Neuron (in vitro differentiated cells): ENCODE measurements at regions not wholly inside any gene's neighbourhood (a gene's known extent, or its start where the extent isn't known, plus 50 kb on each side); places are given as distances from the start of the nearest gene placed in this dataset.
"Not testable (repeated sequence)": the region's sequence is repeated elsewhere in the genome, so short reads cannot be mapped to it uniquely, and the experiment has no call there.

Experiments
- H2AFZ ChIP-seq: one replicate; pipeline ENCODE4 v1.6.1; 2013; ENCODE audit warnings: low read depth, mild to moderate bottlenecking, inconsistent platforms, low read length, moderate library complexity
- H3K27me3 ChIP-seq: one replicate; pipeline ENCODE4 v1.6.1; 2013; ENCODE audit warnings: low read length; ENCODE audit not compliant: insufficient read depth
- H3K36me3 ChIP-seq: one replicate; pipeline ENCODE4 v1.6.1; 2013; ENCODE audit warnings: low read length; ENCODE audit not compliant: insufficient read depth
- H3K4me1 ChIP-seq: one replicate; pipeline ENCODE4 v1.6.1; 2013; ENCODE audit warnings: low read length; ENCODE audit not compliant: insufficient read depth
- H3K4me3 ChIP-seq: 2 replicates; pipeline ENCODE4 v1.5.1; 2013; ENCODE audit warnings: mild to moderate bottlenecking, low read length, moderate library complexity
- H3K9me3 ChIP-seq: one replicate; pipeline ENCODE4 v1.6.1; 2013; ENCODE audit warnings: low read length

- Histone ChIP-seq H3K4me1 (no peaks in the 10 kb centered on the region), H3K27me3 (peaks cover 4% of the 10 kb centered on the region), H3K4me3 (no peak overlapping the region), H3K9me3 (no peaks in the 10 kb centered on the region), H3K36me3 (no peaks in the 10 kb centered on the region), H2AFZ (no peak overlapping the region)
These were observed 66.6 kb upstream of the ZNF184 start for GRCh38 chr6:27539551-27539950.

GRCh38 chr6:27532820-27533538, 60.1 kb upstream of the ZNF184 start:
- no peaks in the 10 kb centered on the region for H3K36me3 ChIP-seq
- H3K27me3 ChIP-seq = no peaks in the 10 kb centered on the region
- H3K9me3 ChIP-seq = no peaks in the 10 kb centered on the region
- H3K4me1 ChIP-seq = no peaks in the 10 kb centered on the region
- no peak overlapping the region for H3K4me3 ChIP-seq
- H2AFZ ChIP-seq = no peak overlapping the region

GRCh38 chr6:27531772-27532459, 59.0 kb upstream of the ZNF184 start:
- Histone ChIP-seq H2AFZ (no peak overlapping the region), H3K4me3 (no peak overlapping the region), H3K36me3 (no peaks in the 10 kb centered on the region), H3K27me3 (no peaks in the 10 kb centered on the region), H3K4me1 (no peaks in the 10 kb centered on the region), H3K9me3 (no peaks in the 10 kb centered on the region)

GRCh38 chr6:27529796-27530195, 56.9 kb upstream of the ZNF184 start:
- not testable (repeated sequence) for H3K36me3 ChIP-seq, H2AFZ ChIP-seq, H3K9me3 ChIP-seq, H3K4me1 ChIP-seq, H3K27me3 ChIP-seq, H3K4me3 ChIP-seq

- Histone ChIP-seq H3K4me1 (no peaks in the 10 kb centered on the region), H2AFZ (no peak overlapping the region), H3K27me3 (no peaks in the 10 kb centered on the region), H3K4me3 (no peak overlapping the region), H3K36me3 (no peaks in the 10 kb centered on the region), H3K9me3 (no peaks in the 10 kb centered on the region)
These were observed 55.8 kb upstream of the ZNF184 start for GRCh38 chr6:27528714-27529113.
